NCI-H82 treated with DMSO at 0.1 percent for 48 hours (cell line): ENCODE measurements at regions not wholly inside any gene's neighbourhood (a gene's known extent, or its start where the extent isn't known, plus 50 kb on each side); places are given as distances from the start of the nearest gene placed in this dataset.

Experiments
- DNase-seq: peaks from one replicate; lab custom pipeline; 2025; ENCODE audit not compliant: unreplicated experiment; lab: John Stamatoyannopoulos, UW

DNA sequence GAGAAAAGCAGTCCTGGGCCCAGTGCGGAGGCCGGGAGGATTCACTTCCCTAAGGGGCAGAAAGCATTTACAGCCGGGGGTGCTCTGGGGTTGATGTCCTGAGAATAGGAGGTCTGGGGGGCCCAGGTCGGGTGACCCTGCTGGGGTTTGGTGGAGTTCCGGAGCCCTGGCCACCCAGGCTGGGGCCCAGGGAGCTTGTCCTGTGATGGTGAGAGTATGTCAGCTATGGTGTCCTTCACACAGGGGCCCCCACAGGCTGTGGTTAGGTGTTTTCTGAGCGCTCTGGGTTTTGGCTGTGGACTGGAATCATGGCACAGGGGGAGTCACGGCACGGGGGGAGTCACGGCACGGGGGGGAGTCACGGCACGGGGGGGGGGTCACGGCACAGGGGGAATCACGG lies 54.5 kb upstream of the TMEM18 start:
- DNase-seq, result no peak

- DNase-seq, result no peak
Observed at GRCh38 chr2:729376-729861, 52.2 kb upstream of the TMEM18 start.

DNA sequence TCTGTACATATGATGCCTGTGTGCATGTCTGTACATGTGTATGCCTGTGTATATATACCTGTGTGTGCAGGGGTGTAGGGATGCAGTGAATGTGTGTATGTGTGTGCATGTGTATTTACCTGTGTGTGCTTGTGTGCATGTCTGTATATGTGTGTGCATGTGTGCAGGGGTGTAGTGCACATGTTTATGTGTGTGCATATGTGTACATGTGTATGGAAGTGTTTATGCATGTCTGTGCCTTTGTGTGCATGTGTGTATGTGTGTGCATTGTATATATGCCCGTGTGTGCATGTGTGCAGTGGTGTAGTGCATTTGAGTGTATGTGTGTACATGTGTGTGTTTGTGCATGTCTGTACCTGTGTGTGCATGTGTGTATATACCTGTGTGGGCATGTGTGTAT lies 51.0 kb upstream of the TMEM18 start:
- no peak for DNase-seq

- DNase-seq, result no peak
Observed at GRCh38 chr2:727071-727470, 49.9 kb upstream of the TMEM18 start.
